ENCODE measurements at regions not wholly inside any gene's neighbourhood (a gene's known extent, or its start where the extent isn't known, plus 50 kb on each side); places are given as distances from the start of the nearest gene placed in this dataset.

GRCh38 chr2:194550702-194551101 lies 1106.3 kb upstream of the SLC39A10 start:
- Histone ChIP-seq H3K4me3 (no peak overlapping the region), H3K27me3 (replicated peaks in 1 of 7) (no peaks in the 10 kb centered on the region), H3K27ac (no peak overlapping the region), H3K4me1 (no peaks in the 10 kb centered on the region), H3K9me3 (no peaks in the 10 kb centered on the region), H3K36me3 (no peaks in the 10 kb centered on the region)
- DNase-seq: no peak
- TF ChIP-seq POLR2A (IDR thresholded peaks at IDR 0.05): no peak
- no peak for TF ChIP-seq CTCF (IDR thresholded peaks at IDR 0.05 in 8 of 11, conservative IDR thresholded peaks at IDR 0.05 in 3 of 11)
- TF ChIP-seq POLR2AphosphoS5 (IDR thresholded peaks at IDR 0.05): no peak
- intact Hi-C loops (cut with DNase I; ENCODE audit: low total_unique reads): no loop called here
- WGBS, 5 donors: 86 to 94% (median 88%) methylated on average over 1 of the region's 1 CpG

GRCh38 chr2:194549387-194549786 lies 1107.6 kb upstream of the SLC39A10 start:
- H3K4me1 ChIP-seq: no peaks in the 10 kb centered on the region
- H3K36me3 ChIP-seq: no peaks in the 10 kb centered on the region
- TF ChIP-seq POLR2AphosphoS5 (IDR thresholded peaks at IDR 0.05): no peak
- TF ChIP-seq POLR2A (IDR thresholded peaks at IDR 0.05): no peak
- no peak for TF ChIP-seq CTCF (IDR thresholded peaks at IDR 0.05 in 8 of 11, conservative IDR thresholded peaks at IDR 0.05 in 3 of 11)
- DNase-seq: no peak
- no peaks in the 10 kb centered on the region for H3K27me3 ChIP-seq (replicated peaks in 1 of 7)
- no peak overlapping the region for H3K27ac ChIP-seq
- no peak overlapping the region for H3K4me3 ChIP-seq
- no peaks in the 10 kb centered on the region for H3K9me3 ChIP-seq
- WGBS, 5 donors: 59 to 80% (median 75%) methylated on average over 2 of the region's 2 CpGs
- intact Hi-C loops (cut with DNase I; ENCODE audit: low total_unique reads): no loop called here

GRCh38 chr2:194545978-194546377 lies 1111.0 kb upstream of the SLC39A10 start:
- Histone ChIP-seq H3K9me3 (peaks cover 0 to 21% (median 0%) of the 10 kb centered on the region in 8 donors), H3K4me1 (no peaks in the 10 kb centered on the region), H3K27me3 (replicated peaks in 1 of 7) (no peaks in the 10 kb centered on the region), H3K4me3 (no peak overlapping the region), H3K27ac (no peak overlapping the region), H3K36me3 (no peaks in the 10 kb centered on the region)
- TF ChIP-seq POLR2AphosphoS5 (IDR thresholded peaks at IDR 0.05) (no peak), CTCF (IDR thresholded peaks at IDR 0.05 in 8 of 11, conservative IDR thresholded peaks at IDR 0.05 in 3 of 11) (no peak), POLR2A (IDR thresholded peaks at IDR 0.05) (no peak)
- no peak for DNase-seq
- intact Hi-C loops (cut with DNase I; ENCODE audit: low total_unique reads): no loop called here
- WGBS, 5 donors: 48 to 84% (median 69%) methylated on average over 1 of the region's 1 CpG

GRCh38 chr2:194539425-194539824 lies 1117.6 kb upstream of the SLC39A10 start:
- TF ChIP-seq POLR2A (IDR thresholded peaks at IDR 0.05): no peak
- no peak for TF ChIP-seq POLR2AphosphoS5 (IDR thresholded peaks at IDR 0.05)
- no peak for TF ChIP-seq CTCF (IDR thresholded peaks at IDR 0.05 in 8 of 11, conservative IDR thresholded peaks at IDR 0.05 in 3 of 11)
- DNase-seq: no peak
- Histone ChIP-seq H3K4me1 (no peaks in the 10 kb centered on the region), H3K36me3 (no peaks in the 10 kb centered on the region), H3K9me3 (peaks cover 0 to 29% (median 3%) of the 10 kb centered on the region in 8 donors), H3K27ac (no peak overlapping the region), H3K27me3 (replicated peaks in 1 of 7) (no peaks in the 10 kb centered on the region), H3K4me3 (no peak overlapping the region)
- intact Hi-C loops (cut with DNase I; ENCODE audit: low total_unique reads): no loop called here

Measured in spleen (tissue), 11 donors.